Brain microvascular endothelial cell (primary cell): ENCODE measurements at regions not wholly inside any gene's neighbourhood (a gene's known extent, or its start where the extent isn't known, plus 50 kb on each side); places are given as distances from the start of the nearest gene placed in this dataset.

ENCODE experiments used
- DNase-seq: peaks from one replicate; pipeline ENCODE4 v3.0.0-alpha.2; 2020
- H3K27ac ChIP-seq: fragments of 250-450 bp; sonication (Bioruptor Pico); 2 replicates; pipeline ENCODE4 v1.5.1; 2020; ENCODE audit warnings: mild to moderate bottlenecking, moderate library complexity
- H3K27me3 ChIP-seq: fragments of 250-450 bp; sonication (Bioruptor Pico); replicated peaks from 2 replicates; pipeline ENCODE4 v1.5.1; 2020; ENCODE audit warnings: mild to moderate bottlenecking
- H3K36me3 ChIP-seq: fragments of 250-450 bp; sonication (Bioruptor Pico); replicated peaks from 2 replicates; pipeline ENCODE4 v1.5.1; 2020; ENCODE audit warnings: mild to moderate bottlenecking
- H3K4me3 ChIP-seq: 2 replicates; pipeline ENCODE4 v1.5.1; 2011; ENCODE audit warnings: low read depth, mild to moderate bottlenecking, control low read depth, low read length, moderate library complexity
- in situ Hi-C: cut with HindIII; loops from 2 replicates; pipeline ENCODE4 v1.10.0; 2017; ENCODE audit warnings: low sequenced_read_pairs, low pct_ligation_motif_present
- TF ChIP-seq, protein P1 (sequence below): IDR thresholded peaks from 2 replicates; pipeline ENCODE4 v1.5.1; 2011; ENCODE audit warnings: low read depth, mild to moderate bottlenecking, moderate library complexity, low read length, control low read depth, inconsistent platforms; ENCODE audit errors: missing control alignments

DNA sequence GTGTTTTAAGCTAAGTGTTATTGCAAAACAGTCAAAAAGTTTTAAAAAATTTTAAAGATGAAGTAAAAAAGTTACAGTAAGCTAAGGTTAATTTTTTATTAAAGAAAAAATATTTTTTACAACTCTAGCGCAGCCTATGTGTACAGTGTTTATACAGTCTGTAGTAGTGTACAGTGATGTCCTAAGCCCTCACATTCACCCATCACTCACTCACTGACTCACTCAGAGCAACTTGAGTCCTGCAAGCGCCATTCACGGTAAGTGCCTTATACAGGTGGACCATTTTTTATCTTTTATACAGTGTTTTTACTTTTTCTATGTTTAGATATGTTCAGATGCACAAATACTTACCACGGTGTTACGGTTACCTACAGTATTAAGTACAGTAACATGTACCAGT lies 83.4 kb upstream of the STMND1 start:
- no peak overlapping the region for H3K4me3 ChIP-seq

DNA sequence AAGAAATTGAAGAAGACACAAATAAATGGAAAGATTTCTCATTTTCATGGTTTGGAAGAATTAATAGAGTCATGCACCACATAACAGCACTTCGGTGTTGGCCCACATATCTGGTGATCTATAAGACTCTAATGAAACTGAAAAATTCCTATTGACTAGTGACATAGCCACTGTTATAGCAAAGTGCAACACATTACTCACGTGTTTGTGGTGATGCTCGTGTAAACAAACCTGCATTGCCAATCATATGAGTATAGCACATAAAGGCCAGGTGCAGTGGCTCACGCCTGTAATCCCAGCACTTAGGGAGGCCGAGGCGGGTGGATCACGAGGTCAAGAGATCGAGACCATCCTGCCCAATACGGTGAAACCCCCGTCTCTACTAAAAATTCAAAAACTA lies 84.4 kb upstream of the STMND1 start:
- no peak overlapping the region for H3K27ac ChIP-seq
- no peaks in the 10 kb centered on the region for H3K27me3 ChIP-seq
- in situ Hi-C loops, result no loop called here
- DNase-seq, result no peak
- H3K4me3 ChIP-seq, result no peak overlapping the region
- H3K36me3 ChIP-seq, result no peaks in the 10 kb centered on the region
- TF ChIP-seq, protein P1, sequence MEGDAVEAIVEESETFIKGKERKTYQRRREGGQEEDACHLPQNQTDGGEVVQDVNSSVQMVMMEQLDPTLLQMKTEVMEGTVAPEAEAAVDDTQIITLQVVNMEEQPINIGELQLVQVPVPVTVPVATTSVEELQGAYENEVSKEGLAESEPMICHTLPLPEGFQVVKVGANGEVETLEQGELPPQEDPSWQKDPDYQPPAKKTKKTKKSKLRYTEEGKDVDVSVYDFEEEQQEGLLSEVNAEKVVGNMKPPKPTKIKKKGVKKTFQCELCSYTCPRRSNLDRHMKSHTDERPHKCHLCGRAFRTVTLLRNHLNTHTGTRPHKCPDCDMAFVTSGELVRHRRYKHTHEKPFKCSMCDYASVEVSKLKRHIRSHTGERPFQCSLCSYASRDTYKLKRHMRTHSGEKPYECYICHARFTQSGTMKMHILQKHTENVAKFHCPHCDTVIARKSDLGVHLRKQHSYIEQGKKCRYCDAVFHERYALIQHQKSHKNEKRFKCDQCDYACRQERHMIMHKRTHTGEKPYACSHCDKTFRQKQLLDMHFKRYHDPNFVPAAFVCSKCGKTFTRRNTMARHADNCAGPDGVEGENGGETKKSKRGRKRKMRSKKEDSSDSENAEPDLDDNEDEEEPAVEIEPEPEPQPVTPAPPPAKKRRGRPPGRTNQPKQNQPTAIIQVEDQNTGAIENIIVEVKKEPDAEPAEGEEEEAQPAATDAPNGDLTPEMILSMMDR, result no peak

More for the DNA sequence above, 83.4 kb upstream of the STMND1 start:
- no peak for DNase-seq
- no peak overlapping the region for H3K27ac ChIP-seq
- H3K27me3 ChIP-seq, result no peaks in the 10 kb centered on the region
- in situ Hi-C loops, result no loop called here
- TF ChIP-seq, protein P1, result no peak
- no peaks in the 10 kb centered on the region for H3K36me3 ChIP-seq

DNA sequence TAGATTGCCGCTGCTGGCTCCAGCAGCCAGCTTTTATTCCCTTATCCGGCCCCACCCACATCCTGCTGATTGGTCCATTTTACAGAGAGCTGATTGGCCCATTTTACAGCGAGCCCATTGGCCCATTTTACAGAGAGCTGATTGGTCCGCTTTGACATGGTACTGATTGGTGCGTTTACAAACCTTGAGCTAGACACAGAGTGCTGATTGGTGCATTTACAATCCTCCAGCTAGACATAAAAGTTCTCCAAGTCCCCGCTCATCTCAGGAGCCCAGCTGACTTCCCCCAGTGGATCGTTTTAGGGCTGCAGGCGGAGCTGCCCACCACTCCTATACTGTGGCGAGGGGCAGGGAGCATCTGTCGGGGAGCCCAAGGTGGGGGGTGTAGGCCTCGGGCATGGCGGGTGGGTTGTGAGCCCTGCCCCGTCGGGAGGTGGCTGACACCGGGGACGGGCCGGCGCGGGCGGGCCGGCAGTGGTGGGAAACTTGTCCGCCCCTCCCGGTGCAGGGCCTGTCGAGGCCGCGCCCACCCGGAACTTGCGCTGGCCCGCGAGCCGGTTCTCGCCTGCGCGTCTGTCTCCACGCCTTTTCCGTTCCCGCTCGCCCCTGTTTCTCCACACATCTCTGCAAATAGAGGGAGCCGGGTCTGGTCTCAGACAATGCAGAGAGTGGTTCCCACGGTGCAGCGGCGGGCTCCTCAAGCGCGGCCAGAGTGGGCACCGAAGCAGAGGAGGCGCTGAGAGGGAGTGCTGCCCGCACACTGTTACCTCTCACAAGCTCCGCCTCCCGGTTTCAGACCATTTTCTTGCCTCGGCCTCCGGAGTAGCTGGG lies 86.1 kb upstream of the STMND1 start:
- in situ Hi-C loops, result no loop called here
- peak; percentile 26 for DNase-seq
- Histone ChIP-seq H3K36me3 (no peaks in the 10 kb centered on the region), H3K4me3 (peak overlapping the region; percentile 47), H3K27ac (no peak overlapping the region), H3K27me3 (no peaks in the 10 kb centered on the region)
- TF ChIP-seq, protein P1, result no peak

DNA sequence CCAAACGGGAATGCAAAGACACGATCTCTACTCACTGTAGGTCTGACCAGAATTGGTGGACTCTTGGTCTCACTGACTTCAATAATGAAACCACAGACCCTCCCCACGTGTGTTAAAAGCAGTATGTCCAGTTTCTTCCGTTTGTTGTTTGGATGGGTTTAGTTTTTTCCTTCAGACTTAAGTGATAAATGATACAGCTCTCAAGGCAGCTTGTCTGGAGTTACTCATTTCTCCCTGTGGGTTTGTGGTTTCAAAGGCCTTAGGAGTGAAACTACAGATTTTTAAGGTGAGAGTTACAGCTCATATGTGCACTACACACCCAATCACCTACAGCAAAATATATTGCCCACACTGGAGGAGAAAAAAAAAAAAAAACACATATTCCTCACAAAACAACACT lies 86.7 kb upstream of the STMND1 start:
- Histone ChIP-seq H3K27me3 (no peaks in the 10 kb centered on the region), H3K36me3 (no peaks in the 10 kb centered on the region), H3K27ac (no peak overlapping the region), H3K4me3 (no peak overlapping the region)
- in situ Hi-C loops, result no loop called here
- DNase-seq, result peak; percentile 51
- TF ChIP-seq, protein P1, result no peak

DNA sequence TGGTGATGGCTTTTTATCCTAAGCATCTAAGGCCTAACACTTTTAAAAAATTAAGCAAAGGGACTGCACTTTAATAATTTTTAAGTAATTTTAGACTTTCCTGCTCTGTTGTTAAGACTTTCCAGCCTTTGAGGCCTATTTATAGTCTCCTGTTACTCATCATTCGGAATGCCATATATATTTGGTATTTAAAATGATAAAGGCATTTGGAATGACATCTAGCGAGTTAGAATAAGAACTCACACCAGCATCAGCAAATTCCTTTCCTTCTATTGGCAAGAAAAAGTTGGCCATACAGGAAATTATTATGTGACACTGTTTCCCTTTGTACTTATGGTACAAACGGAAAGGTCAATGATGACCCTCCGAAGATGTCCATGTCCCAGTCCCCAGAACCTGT lies 88.1 kb upstream of the STMND1 start:
- in situ Hi-C loops, result no loop called here
- Histone ChIP-seq H3K27me3 (no peaks in the 10 kb centered on the region), H3K27ac (peak overlapping the region; percentile 65)

More for the DNA sequence above, 88.1 kb upstream of the STMND1 start:
- Histone ChIP-seq H3K4me3 (no peak overlapping the region), H3K36me3 (no peaks in the 10 kb centered on the region)
- DNase-seq, result peak; percentile 33
- TF ChIP-seq, protein P1, result no peak
